ENCODE measurements at regions not wholly inside any gene's neighbourhood (a gene's known extent, or its start where the extent isn't known, plus 50 kb on each side); places are given as distances from the start of the nearest gene placed in this dataset.

- TF ChIP-seq TCF7 (CRISPR knock-in tag; IDR thresholded peaks at IDR 0.05; ENCODE audit: low read depth): no peak
- no peak for TF ChIP-seq ATF6 (CRISPR knock-in tag; IDR thresholded peaks at IDR 0.05)
- no peak for TF ChIP-seq SMAD4 (CRISPR knock-in tag; IDR thresholded peaks at IDR 0.05)
- TF ChIP-seq, protein P1, sequence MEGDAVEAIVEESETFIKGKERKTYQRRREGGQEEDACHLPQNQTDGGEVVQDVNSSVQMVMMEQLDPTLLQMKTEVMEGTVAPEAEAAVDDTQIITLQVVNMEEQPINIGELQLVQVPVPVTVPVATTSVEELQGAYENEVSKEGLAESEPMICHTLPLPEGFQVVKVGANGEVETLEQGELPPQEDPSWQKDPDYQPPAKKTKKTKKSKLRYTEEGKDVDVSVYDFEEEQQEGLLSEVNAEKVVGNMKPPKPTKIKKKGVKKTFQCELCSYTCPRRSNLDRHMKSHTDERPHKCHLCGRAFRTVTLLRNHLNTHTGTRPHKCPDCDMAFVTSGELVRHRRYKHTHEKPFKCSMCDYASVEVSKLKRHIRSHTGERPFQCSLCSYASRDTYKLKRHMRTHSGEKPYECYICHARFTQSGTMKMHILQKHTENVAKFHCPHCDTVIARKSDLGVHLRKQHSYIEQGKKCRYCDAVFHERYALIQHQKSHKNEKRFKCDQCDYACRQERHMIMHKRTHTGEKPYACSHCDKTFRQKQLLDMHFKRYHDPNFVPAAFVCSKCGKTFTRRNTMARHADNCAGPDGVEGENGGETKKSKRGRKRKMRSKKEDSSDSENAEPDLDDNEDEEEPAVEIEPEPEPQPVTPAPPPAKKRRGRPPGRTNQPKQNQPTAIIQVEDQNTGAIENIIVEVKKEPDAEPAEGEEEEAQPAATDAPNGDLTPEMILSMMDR (IDR thresholded peaks at IDR 0.05): no peak
- TF ChIP-seq, protein P2, sequence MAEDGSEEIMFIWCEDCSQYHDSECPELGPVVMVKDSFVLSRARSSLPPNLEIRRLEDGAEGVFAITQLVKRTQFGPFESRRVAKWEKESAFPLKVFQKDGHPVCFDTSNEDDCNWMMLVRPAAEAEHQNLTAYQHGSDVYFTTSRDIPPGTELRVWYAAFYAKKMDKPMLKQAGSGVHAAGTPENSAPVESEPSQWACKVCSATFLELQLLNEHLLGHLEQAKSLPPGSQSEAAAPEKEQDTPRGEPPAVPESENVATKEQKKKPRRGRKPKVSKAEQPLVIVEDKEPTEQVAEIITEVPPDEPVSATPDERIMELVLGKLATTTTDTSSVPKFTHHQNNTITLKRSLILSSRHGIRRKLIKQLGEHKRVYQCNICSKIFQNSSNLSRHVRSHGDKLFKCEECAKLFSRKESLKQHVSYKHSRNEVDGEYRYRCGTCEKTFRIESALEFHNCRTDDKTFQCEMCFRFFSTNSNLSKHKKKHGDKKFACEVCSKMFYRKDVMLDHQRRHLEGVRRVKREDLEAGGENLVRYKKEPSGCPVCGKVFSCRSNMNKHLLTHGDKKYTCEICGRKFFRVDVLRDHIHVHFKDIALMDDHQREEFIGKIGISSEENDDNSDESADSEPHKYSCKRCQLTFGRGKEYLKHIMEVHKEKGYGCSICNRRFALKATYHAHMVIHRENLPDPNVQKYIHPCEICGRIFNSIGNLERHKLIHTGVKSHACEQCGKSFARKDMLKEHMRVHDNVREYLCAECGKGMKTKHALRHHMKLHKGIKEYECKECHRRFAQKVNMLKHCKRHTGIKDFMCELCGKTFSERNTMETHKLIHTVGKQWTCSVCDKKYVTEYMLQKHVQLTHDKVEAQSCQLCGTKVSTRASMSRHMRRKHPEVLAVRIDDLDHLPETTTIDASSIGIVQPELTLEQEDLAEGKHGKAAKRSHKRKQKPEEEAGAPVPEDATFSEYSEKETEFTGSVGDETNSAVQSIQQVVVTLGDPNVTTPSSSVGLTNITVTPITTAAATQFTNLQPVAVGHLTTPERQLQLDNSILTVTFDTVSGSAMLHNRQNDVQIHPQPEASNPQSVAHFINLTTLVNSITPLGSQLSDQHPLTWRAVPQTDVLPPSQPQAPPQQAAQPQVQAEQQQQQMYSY (CRISPR knock-in tag; IDR thresholded peaks at IDR 0.05): no peak
- TF ChIP-seq, protein P3, sequence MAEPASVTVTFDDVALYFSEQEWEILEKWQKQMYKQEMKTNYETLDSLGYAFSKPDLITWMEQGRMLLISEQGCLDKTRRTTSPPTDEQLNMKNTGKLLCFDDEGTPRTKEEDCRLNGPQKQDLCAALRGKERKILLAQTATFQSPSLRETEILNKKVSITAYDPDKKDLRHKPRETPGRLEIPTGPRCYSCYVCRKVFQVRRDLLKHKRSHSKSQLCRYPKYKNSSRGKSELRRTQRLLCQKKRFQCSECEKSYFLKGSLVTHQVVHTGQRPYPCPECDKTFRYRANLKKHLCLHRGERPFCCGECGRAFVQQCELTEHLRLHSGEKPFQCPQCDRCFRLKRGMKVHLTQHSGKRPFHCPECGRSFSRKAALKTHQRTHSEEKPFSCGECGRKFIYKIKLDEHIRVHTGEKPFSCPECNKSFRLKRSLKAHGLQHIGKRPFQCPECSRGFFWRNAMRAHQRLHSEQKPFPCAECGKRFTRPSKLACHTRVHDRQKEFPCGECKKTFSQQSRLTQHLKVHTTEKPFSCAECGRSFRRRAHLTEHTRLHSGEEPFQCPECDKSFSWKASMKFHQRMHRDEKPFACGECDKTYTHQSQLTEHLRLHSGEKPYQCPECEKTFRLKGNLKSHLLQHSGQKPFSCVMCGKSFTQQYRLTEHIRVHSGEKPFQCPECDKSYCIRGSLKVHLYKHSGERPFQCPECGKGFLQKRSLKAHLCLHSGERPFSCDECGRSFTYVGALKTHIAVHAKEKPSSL (CRISPR knock-in tag; conservative IDR thresholded peaks at IDR 0.05): no peak
- no peak for TF ChIP-seq NR3C1 (CRISPR knock-in tag; conservative IDR thresholded peaks at IDR 0.05; ENCODE audit: low read depth)
- TF ChIP-seq KAT7 (CRISPR knock-in tag; IDR thresholded peaks at IDR 0.05; ENCODE audit: borderline replicate concordance): no peak
- no peak for TF ChIP-seq ELF4 (CRISPR knock-in tag; IDR thresholded peaks at IDR 0.05; ENCODE audit: low read depth)
- TF ChIP-seq ATF3 (CRISPR knock-in tag; conservative IDR thresholded peaks at IDR 0.05): no peak
- TF ChIP-seq E2F1 (CRISPR knock-in tag; IDR thresholded peaks at IDR 0.05): no peak
Measured at GRCh38 chr15:96124436-96124835, 206.1 kb upstream of the NR2F2 start.
